ENCODE measurements at regions not wholly inside any gene's neighbourhood (a gene's known extent, or its start where the extent isn't known, plus 50 kb on each side); places are given as distances from the start of the nearest gene placed in this dataset.

- TF ChIP-seq CTCF (IDR thresholded peaks at IDR 0.05; ENCODE audit: insufficient read depth, low read length): no peak
- DNase-seq (ENCODE audit: low read depth): no peak
- no peak overlapping the region for H3K4me3 ChIP-seq (ENCODE audit: low read depth, low read length)
Measured at GRCh38 chr1:104906141-104906540, 1156.4 kb downstream of the AMY1C start.

GRCh38 chr1:104919188-104919587 lies 1169.5 kb downstream of the AMY1C start:
- DNase-seq (ENCODE audit: low read depth): no peak
- no peak for TF ChIP-seq CTCF (IDR thresholded peaks at IDR 0.05; ENCODE audit: insufficient read depth, low read length)
- H3K4me3 ChIP-seq (ENCODE audit: low read depth, low read length): no peak overlapping the region

- H3K4me3 ChIP-seq (ENCODE audit: low read depth, low read length): no peak overlapping the region
- TF ChIP-seq CTCF (IDR thresholded peaks at IDR 0.05; ENCODE audit: insufficient read depth, low read length): no peak
Measured at GRCh38 chr1:104921525-104921924, 1171.8 kb downstream of the AMY1C start.

DNA sequence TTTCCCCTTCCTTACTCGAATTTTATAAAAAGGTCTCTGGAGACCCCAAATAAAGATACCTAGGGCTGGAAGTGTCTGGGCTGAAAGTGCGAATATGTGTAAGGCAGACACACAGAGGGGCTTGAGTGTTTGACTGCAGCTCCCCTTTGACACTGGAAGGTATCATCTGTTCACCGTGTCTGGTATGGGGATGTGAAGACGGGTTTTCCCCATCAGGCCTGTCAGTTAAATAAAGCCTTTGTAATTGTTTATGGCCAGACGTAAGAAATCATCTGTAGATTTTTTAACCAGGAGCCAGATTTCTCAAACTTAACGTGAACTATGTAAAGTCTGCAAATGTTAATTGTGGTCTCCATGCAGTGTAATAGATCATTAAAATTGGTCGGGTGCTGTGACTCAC lies 1173.4 kb downstream of the AMY1C start:
- no peak for TF ChIP-seq CTCF (IDR thresholded peaks at IDR 0.05; ENCODE audit: insufficient read depth, low read length)
- DNase-seq (ENCODE audit: low read depth): no peak
- H3K4me3 ChIP-seq (ENCODE audit: low read depth, low read length): no peak overlapping the region

More at GRCh38 chr1:104921525-104921924, 1171.8 kb downstream of the AMY1C start:
- no peak for DNase-seq (ENCODE audit: low read depth)

DNA sequence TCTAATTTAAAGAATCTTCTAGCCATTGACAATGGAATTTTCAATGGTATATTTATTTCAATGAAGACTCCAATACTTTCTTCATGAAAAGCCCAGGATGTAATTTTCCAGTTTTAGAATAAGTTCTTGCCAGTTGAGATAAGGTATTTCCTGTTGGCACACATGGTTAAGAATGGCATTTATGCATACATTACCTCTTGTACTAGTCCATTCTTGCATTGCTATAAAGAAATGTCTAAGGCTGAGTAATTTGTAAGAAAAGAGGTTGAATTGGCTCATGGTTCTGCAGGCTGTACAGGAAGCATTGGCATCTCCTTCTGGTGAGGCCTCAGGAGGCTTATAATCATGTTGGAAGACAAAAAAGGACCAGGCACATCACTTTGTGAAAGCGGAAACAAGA lies 1179.6 kb downstream of the AMY1C start:
- TF ChIP-seq CTCF (IDR thresholded peaks at IDR 0.05; ENCODE audit: insufficient read depth, low read length): no peak
- no peak overlapping the region for H3K4me3 ChIP-seq (ENCODE audit: low read depth, low read length)
- DNase-seq (ENCODE audit: low read depth): no peak

DNA sequence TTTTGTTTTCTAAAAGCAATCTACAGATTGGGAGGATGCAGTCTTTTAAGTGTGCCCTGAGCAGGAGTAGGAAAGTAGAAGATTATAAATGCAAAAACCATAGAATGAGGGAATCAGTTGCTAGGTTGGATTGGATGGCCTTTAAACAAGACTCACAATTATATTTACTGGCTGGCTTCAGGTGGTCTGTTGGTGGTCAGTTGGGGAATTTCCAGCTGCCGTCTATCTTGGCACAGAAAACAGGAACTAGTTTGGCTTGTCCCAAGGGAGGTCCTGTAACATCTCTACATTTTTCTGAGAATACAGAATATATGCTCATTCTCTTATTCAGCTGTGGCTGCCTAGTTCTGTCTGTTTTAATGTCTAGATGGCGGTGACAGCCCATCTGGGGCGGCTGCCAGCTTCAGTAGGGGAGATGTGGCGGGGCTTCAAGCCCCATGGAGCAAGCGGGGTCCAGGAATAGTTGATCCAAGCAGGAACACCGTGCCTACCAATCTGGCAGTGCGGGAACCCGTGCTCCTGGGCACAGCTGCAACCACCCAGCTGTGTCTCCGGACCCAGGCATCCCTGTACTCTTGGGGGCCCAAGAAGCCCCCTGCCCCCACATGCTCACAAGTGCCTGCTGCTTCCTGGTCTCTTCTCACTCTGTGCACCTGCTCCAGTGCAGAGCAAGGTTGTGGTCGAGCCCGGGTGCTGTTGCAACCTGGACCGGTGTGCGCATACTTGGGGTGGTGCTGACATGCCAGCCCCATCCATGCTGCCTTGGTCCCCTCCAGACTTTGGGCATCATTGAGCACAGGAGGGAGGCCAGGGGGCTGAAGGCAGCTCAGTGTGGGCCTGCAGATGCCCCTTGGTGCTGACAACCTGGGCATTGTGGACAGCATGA lies 1182.6 kb downstream of the AMY1C start:
- no peak overlapping the region for H3K4me3 ChIP-seq (ENCODE audit: low read depth, low read length)
- TF ChIP-seq CTCF (IDR thresholded peaks at IDR 0.05; ENCODE audit: insufficient read depth, low read length): no peak
- DNase-seq (ENCODE audit: low read depth): no peak

Data from fibroblast of the aortic adventitia (primary cell).